ENCODE measurements at regions not wholly inside any gene's neighbourhood (a gene's known extent, or its start where the extent isn't known, plus 50 kb on each side); places are given as distances from the start of the nearest gene placed in this dataset.

DNA sequence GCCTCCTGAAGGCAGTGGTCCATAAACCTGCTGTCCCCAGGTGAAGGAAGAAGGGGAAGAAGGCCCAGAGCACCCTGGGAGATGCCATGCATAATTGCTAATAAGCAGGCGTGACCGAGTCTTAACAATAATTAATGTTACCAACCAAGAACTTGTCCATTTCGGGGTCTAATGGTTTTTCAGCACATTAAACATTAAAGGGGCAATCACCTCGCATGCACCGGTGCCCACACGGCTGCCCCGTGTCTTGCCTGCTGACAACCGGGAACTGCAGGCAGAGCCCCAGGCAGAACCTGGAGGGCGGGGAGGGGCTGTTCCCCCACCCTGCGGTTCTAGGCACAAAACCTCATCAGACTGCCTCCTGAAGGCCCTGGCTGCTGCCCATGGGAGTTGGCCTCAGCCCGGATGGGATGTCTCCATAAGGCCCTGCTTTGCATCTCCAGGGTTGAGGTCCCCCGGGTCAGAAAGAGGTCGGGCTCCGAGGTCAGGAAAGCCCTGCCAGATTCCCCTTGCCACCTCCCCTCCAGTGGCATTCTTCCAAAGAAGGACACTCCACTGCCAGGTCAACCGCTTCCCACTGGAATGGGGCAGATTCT is 169.0 kb downstream of the BUD13 start:
- no peaks in the 10 kb centered on the region for H3K36me3 Mint-ChIP-seq
- no peaks in the 10 kb centered on the region for H3K4me1 Mint-ChIP-seq
- H3K4me3 Mint-ChIP-seq = no peak overlapping the region
- no peak for ATAC-seq
- H3K27ac Mint-ChIP-seq = no peak overlapping the region
- no peaks in the 10 kb centered on the region for H3K9me3 Mint-ChIP-seq
- H3K27me3 Mint-ChIP-seq = peaks cover 46% of the 10 kb centered on the region

DNA sequence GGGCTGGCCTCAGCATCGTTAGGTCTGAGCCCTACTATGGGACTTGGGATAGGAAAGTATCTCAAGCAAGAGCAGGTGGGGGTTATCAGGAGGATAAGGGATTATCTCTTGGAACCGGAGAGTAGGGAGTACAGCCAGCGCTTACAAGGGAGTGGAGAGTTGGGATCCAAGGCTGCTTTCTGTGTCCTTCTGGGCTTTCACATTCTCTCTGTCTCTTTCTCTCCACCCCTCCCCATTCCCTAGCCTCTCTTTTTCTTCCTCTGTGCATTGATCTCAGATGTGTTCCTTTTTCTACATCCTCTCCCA is 170.2 kb downstream of the BUD13 start:
- Mint-ChIP-seq H3K4me3 (no peak overlapping the region), H3K27ac (no peak overlapping the region), H3K9me3 (no peaks in the 10 kb centered on the region), H3K27me3 (peaks cover 45% of the 10 kb centered on the region), H3K4me1 (no peaks in the 10 kb centered on the region), H3K36me3 (no peaks in the 10 kb centered on the region)
- no peak for ATAC-seq

DNA sequence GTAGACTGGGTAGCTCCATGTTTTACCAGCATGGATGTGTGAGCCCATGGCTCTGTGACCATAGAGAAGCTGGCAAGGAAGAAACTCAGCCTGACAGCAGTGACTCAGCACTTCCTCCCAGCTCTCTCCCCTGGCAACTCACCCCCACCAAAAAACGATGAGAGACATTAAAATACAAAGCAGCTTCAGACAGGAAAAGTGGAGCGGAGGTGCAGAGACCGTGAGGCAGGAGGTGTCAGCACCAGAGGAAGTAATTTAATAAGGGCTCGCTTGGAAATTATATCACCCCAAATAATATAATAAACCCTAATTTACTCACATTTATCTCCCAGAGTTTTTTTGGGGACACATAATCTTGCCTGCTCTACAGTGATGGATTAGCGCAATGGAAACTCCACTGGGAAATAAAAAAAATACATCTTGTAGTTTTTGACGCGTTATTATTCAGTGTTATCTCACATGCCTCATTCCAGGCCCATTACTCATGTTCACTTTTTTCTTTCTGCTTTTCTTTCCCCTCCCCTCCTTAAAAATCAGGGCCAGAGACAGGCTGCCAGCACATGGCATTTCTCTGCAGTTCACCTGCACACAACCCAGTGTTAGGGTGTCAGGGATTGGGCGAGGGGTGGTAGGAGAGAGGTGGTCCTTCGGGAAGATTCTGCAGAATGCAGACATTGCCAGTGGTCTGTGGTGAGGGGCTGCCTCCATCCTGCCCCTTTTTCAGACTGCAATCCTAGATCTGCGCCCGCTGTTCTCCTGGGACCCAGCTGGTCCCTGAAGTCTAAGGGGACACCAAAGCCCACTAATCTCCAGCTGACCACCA is 170.8 kb downstream of the BUD13 start:
- Mint-ChIP-seq H3K9me3 (no peaks in the 10 kb centered on the region), H3K27ac (no peak overlapping the region), H3K4me1 (no peaks in the 10 kb centered on the region), H3K4me3 (no peak overlapping the region), H3K27me3 (peaks cover 39% of the 10 kb centered on the region), H3K36me3 (no peaks in the 10 kb centered on the region)
- no peak for ATAC-seq

DNA sequence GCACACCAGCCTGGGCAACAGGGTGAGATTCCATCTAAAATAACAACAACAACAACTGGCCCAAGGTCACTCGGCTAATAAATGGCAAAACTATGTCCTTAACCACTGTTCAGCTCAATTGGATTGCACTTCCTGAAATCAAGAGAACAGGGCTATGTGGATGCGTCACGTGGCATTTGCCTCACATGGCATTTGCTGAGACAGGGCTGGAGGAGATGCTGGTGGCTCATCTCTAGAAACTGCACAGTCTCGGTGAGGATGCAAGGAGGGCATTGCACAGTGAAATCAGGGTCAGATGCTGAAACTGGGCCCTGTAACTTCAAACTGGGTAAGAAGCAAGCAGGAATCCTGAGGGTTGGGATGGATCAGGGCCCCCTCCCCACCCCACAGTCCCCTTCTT is 171.9 kb downstream of the BUD13 start:
- ATAC-seq = no peak
- H3K27me3 Mint-ChIP-seq = peaks cover 28% of the 10 kb centered on the region
- no peaks in the 10 kb centered on the region for H3K9me3 Mint-ChIP-seq
- no peaks in the 10 kb centered on the region for H3K4me1 Mint-ChIP-seq
- no peaks in the 10 kb centered on the region for H3K36me3 Mint-ChIP-seq
- H3K4me3 Mint-ChIP-seq = no peak overlapping the region
- H3K27ac Mint-ChIP-seq = no peak overlapping the region

DNA sequence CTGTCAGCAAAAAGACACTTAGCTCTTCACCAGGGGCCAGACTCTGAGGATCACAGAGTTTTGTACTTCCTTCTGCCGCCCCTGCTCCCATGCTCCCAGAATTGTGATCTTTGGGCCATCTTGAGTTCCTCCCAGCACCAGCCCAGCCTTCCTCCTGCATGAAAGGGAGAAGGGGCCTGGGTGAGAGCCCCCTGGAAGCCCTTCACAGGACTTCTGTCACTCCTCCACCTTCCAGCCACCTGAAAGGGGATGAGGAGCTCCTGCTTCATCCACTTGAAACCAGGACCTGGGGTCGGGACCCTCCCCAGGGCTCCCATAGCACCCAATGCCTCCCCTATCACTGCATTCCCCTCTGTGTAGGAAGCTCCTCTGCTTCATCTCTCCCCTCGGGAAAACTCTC is 174.2 kb downstream of the BUD13 start:
- ATAC-seq = no peak
- H3K36me3 Mint-ChIP-seq = no peaks in the 10 kb centered on the region
- H3K9me3 Mint-ChIP-seq = no peaks in the 10 kb centered on the region
- H3K4me3 Mint-ChIP-seq = no peak overlapping the region
- H3K27me3 Mint-ChIP-seq = peaks cover 34% of the 10 kb centered on the region
- no peak overlapping the region for H3K27ac Mint-ChIP-seq
- no peaks in the 10 kb centered on the region for H3K4me1 Mint-ChIP-seq

DNA sequence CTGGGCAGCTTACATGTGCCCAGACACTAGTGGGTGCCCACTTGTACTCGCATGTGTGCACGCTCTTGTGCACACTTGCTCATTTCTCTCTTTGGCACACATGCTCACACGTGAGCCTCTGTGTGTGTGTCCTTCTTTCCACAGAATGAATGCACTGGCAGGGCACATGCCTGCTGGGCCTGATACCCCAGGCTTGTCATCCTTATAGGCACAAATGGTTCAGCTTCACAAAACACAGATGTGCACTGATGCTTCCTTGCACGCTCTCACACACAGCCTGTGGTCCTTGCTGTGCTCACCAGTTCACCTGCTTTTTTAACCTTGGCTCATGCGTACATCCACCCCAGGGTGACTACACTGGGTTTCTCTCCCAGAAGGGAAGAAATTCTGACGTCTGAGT is 174.8 kb downstream of the BUD13 start:
- H3K9me3 Mint-ChIP-seq = no peaks in the 10 kb centered on the region

DNA sequence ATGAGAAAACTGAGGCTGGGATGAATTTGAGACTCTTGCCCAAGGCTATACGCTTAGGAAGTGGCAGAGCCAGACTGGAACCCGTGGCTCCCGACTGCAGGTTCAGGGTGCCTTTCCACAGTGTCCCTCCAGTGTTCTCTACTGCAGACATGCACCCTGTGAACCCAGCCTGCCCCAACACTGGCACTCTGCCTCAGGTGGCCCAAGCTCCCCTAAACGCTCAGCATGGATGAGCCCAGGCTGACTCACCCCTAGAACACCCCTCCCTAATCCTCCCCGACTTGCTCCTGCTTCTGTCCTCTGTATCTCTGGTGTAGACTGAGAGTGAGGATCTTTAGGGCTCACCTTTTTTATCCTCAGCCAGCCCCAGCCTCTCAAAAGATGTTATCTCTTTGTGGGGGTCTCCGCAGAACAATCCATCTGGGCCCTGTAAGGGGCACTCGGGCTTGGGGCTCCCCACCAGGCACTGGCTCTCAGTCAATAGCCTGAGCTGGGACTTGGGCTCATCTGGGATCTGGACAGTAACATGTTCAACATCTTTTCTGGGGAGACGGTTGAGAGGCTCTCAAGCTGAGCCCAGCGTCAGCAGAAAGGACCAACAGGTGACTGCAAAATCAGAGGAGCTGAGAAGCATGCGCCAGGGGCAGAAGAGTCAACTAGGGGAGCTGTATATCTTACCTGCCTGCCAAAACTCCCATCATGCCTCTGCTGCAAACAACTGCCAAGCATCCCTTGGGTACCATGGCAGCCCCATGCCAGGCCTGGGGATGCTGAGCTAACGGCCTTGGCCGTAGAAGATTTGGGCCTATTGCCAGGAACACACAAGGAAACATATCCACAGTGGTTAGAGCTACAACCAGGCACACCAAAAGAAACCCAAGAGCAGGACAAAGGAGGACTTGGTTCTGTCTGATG is 176.2 kb downstream of the BUD13 start:
- Mint-ChIP-seq H3K27me3 (peaks cover 44% of the 10 kb centered on the region), H3K4me1 (no peaks in the 10 kb centered on the region), H3K27ac (no peak overlapping the region), H3K4me3 (no peak overlapping the region), H3K9me3 (no peaks in the 10 kb centered on the region), H3K36me3 (no peaks in the 10 kb centered on the region)
- no peak for ATAC-seq

More for the DNA sequence above, 174.8 kb downstream of the BUD13 start:
- Mint-ChIP-seq H3K27ac (no peak overlapping the region), H3K27me3 (peaks cover 34% of the 10 kb centered on the region), H3K4me3 (no peak overlapping the region), H3K36me3 (no peaks in the 10 kb centered on the region), H3K4me1 (no peaks in the 10 kb centered on the region)
- ATAC-seq = peak; percentile 39

DNA sequence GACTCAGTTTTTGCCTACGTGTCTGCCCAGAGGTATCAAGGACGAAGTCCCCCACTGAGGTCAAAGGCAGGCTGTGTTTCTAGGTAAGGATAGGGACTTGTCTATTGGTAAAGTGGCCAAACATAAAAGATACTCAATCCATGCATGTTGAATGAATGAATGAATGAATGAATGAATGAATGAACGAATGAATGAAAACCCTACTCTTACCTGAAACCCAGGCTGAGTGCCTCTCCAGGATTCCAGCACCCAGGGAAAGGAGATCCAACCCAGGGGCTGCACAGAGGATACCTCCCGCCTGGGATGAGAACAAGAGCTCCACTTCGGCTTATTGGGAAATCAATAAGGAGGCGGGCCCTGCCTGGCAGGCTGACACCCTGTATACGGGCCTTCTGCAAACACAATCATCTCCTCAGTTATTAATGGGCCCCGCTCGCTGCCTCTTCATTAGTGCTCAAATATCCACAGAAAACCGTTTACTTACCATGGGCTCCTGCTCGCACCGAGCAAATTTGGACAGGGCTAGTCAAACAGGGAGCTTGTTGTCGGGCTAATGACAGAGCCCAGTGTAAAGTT is 177.4 kb downstream of the BUD13 start:
- no peak overlapping the region for H3K4me3 Mint-ChIP-seq
- H3K9me3 Mint-ChIP-seq = no peaks in the 10 kb centered on the region
- peaks cover 54% of the 10 kb centered on the region for H3K27me3 Mint-ChIP-seq
- ATAC-seq = no peak
- H3K27ac Mint-ChIP-seq = no peak overlapping the region
- no peaks in the 10 kb centered on the region for H3K36me3 Mint-ChIP-seq
- no peaks in the 10 kb centered on the region for H3K4me1 Mint-ChIP-seq

DNA sequence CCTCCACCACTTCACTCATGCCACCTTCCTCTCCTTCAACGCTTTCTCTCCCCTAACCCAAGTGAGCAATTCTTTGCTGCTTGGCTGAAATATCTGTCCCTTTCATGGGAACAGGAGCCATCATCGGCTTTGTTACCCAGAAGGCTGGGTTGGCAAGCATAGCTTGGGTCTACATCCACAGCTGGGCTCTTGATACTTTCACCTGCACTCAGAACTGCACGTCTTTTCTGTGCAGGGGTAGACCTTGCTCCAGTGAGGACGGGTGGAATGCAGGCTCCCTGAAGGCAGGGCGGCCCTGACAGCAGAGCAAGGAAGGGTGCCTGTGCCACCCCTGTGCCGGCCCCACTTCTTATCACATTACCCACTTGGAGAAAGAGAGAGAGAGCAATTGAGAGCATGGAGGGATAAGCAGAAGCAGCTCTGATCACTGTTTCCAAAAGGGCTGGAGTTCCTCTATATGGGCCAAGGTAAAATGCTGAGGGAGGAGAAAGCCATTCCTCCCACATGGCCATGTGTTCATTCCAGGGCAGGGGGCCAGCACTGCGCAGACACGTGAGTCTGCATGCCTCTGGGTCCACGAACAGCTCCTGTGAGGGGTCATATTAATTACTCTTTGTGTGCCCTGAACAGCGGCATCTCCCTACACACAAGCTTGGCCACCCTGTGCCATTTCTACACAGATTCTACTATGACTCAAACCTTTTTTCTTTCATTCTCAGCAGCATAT is 181.8 kb downstream of the BUD13 start:
- Mint-ChIP-seq H3K4me3 (no peak overlapping the region), H3K36me3 (no peaks in the 10 kb centered on the region), H3K27me3 (peaks cover 40% of the 10 kb centered on the region), H3K27ac (no peak overlapping the region), H3K9me3 (peaks cover 7% of the 10 kb centered on the region), H3K4me1 (no peaks in the 10 kb centered on the region)
- ATAC-seq = no peak

DNA sequence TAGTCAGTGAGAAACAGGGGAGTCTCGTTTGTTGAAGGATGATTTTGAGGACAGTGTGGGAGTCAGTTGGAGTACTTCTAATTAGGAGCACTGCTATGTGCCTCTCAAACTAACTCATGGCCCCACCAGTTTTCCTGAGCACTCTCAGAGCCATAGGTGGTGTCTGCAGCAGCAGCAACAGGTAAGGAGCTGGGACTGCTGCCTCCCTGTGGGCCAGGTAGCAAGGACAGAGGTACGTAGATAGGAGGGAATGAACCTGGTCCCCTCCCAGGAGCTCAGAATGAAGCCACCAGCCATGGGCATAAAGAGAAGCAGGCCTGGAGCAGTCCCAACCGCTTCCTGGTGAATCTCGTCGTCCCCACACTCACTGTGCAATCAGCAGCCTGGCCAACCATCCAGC is 183.4 kb downstream of the BUD13 start:
- Mint-ChIP-seq H3K4me1 (no peaks in the 10 kb centered on the region), H3K36me3 (no peaks in the 10 kb centered on the region), H3K27ac (no peak overlapping the region), H3K9me3 (peaks cover 7% of the 10 kb centered on the region), H3K4me3 (no peak overlapping the region), H3K27me3 (peaks cover 40% of the 10 kb centered on the region)
- ATAC-seq = no peak

DNA sequence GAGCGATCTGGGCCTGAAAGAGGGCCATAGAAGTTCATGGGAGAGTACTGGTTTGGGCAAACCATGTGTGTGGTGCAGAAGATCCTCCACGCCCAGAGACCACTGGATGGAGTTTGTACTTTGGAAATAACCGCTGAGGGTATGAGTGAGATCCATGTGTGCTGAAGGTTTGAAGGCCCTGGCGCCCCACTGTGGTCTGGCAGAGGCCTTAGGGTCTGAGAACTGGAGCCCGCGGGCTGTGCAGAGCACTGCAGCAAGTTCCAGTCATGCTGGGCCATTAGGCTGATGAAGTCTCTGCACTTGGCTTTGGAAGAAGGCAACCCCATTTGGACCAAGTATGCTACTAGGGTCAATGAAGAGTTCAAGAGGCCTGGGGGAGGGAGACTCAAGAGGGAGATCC is 186.4 kb downstream of the BUD13 start:
- no peaks in the 10 kb centered on the region for H3K36me3 Mint-ChIP-seq
- H3K27ac Mint-ChIP-seq = no peak overlapping the region
- H3K4me3 Mint-ChIP-seq = no peak overlapping the region
- no peak for ATAC-seq
- H3K9me3 Mint-ChIP-seq = peaks cover 7% of the 10 kb centered on the region
- no peaks in the 10 kb centered on the region for H3K4me1 Mint-ChIP-seq
- peaks cover 48% of the 10 kb centered on the region for H3K27me3 Mint-ChIP-seq

DNA sequence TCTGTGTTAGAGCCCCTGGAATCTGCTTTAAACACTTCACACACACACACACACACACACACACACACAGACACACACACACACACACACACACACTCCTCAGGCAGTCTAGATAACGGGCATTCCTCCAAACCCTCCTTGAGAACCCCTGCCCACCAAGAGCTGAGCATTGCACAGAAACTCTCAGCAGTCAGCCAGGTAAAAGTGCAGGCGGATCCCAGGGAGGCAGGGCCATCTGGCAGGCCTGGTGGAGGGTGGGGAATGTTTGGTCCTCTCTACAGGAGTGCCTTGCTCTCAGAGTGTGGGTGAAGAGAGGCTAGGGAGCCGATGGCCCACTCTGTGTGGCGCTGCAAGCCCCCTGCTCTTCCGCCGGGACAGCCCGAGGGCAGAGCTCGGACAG is 190.2 kb downstream of the BUD13 start:
- Mint-ChIP-seq H3K4me3 (no peak overlapping the region), H3K4me1 (no peaks in the 10 kb centered on the region), H3K27ac (no peak overlapping the region), H3K36me3 (no peaks in the 10 kb centered on the region), H3K27me3 (peaks cover 66% of the 10 kb centered on the region), H3K9me3 (no peaks in the 10 kb centered on the region)
- ATAC-seq = no peak

DNA sequence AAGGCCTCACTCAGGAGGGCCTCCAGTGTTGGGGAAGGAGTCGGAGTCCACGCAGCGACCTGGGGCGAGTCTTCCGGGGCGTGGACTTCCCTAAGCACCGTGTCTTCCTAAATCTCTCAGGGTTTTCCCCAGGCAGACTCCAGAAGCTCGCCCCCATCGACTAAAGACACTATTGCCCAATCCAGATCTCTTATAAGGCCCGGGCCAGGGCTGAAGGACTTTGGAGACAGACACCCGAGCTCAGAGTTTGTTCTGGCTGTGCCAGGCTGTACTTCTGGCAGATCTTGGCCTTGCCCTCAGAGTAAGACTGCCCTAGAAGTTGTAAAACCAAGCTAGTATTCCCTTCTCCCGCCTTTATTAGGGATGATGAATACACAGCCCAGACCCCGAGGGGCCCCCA is 191.4 kb downstream of the BUD13 start:
- H3K9me3 Mint-ChIP-seq = no peaks in the 10 kb centered on the region
- H3K36me3 Mint-ChIP-seq = no peaks in the 10 kb centered on the region
- H3K27me3 Mint-ChIP-seq = peaks cover 72% of the 10 kb centered on the region
- no peak overlapping the region for H3K27ac Mint-ChIP-seq
- no peak for ATAC-seq
- no peak overlapping the region for H3K4me3 Mint-ChIP-seq
- H3K4me1 Mint-ChIP-seq = no peaks in the 10 kb centered on the region

DNA sequence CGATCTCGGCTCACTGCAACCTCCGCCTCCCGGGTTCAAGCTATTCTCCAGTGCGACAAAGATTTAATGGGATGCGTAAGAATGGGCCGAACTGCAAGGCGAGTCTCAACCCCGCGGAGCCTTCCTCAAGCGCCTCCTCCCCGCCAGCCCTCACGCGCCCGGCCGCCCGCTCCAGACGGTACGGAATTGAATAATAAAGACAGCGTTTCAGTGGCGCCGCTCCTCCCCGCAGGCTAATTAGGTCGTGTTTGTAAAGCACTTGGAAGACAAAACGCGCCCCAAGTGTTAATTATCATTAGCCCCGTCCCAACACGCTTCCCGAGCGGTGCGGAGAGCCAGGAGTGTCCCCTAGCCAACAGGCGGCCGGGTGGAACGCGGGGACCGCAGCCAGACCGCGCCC is 192.0 kb downstream of the BUD13 start:
- Mint-ChIP-seq H3K27ac (no peak overlapping the region), H3K27me3 (peaks cover 72% of the 10 kb centered on the region), H3K4me3 (no peak overlapping the region), H3K4me1 (no peaks in the 10 kb centered on the region), H3K36me3 (no peaks in the 10 kb centered on the region), H3K9me3 (no peaks in the 10 kb centered on the region)
- no peak for ATAC-seq
